Transverse colon (tissue), 4 donors: ENCODE measurements at regions not wholly inside any gene's neighbourhood (a gene's known extent, or its start where the extent isn't known, plus 50 kb on each side); places are given as distances from the start of the nearest gene placed in this dataset.

ENCODE experiments used
- DNase-seq: peaks from one replicate; pipeline ENCODE4 v3.0.0-alpha.2; 2019
- H3K27ac ChIP-seq, 4 donors: fragments of 200-600 bp; sonication (generic); 2 replicates each; pipeline ENCODE4 v1.5.1; 2016 to 2018; ENCODE audit warnings: inconsistent platforms in 4 of 4
- H3K27me3 ChIP-seq: fragments of 200-600 bp; sonication (generic); 2 replicates; pipeline ENCODE4 v1.5.1; 2017; ENCODE audit warnings: inconsistent platforms
- H3K36me3 ChIP-seq, 4 donors: fragments of 200-600 bp; sonication (generic); 2 replicates each; pipeline ENCODE4 v1.5.1; 2017 to 2019; ENCODE audit warnings: inconsistent platforms in 4 of 4
- H3K4me1 ChIP-seq, 4 donors: fragments of 200-600 bp; sonication (generic); 2 replicates each; pipeline ENCODE4 v1.5.1; 2017 to 2020; ENCODE audit warnings: inconsistent platforms in 4 of 4
- H3K4me3 ChIP-seq, 4 donors: fragments of 200-600 bp; sonication (generic); 1 replicate in 1 of 4; 2 replicates in 3 of 4; pipeline versions ENCODE4 v1.5.1 to v1.6.1; 2017 to 2019; ENCODE audit warnings: inconsistent platforms in 4 of 4
- H3K9me3 ChIP-seq, 2 donors: fragments of 200-600 bp; sonication (generic); 2 replicates each; pipeline ENCODE4 v1.5.1; 2017 to 2019; ENCODE audit warnings: inconsistent platforms in 2 of 2
- CTCF ChIP-seq, 5 experiments: fragments of 200-600 bp in 3 of 5; fragments of 450-650 bp in 2 of 5; sonication (generic) in 3 of 5; IDR thresholded peaks; 1 replicate in 2 of 5; 2 replicates in 3 of 5; pipeline ENCODE4 v1.5.1; 2016 to 2017; ENCODE audit warnings: antibody characterized with exemption in 5 of 5, inconsistent platforms in 3 of 5, mild to moderate bottlenecking in 2 of 5, moderate library complexity in 1 of 5
- EP300 ChIP-seq: sonication (generic); formaldehyde crosslinking; IDR thresholded peaks from one replicate; pipeline ENCODE4 v1.6.1; 2017; ENCODE audit warnings: antibody characterized with exemption, low read depth
- POLR2A ChIP-seq: fragments of 450-650 bp; IDR thresholded peaks from one replicate; pipeline ENCODE4 v1.6.1; 2016; ENCODE audit warnings: antibody characterized with exemption, mild to moderate bottlenecking, moderate library complexity
- POLR2AphosphoS5 ChIP-seq, 3 donors: sonication (generic); formaldehyde crosslinking; IDR thresholded peaks; one replicate each; pipeline ENCODE4 v1.6.1; 2016; ENCODE audit warnings: antibody characterized with exemption in 3 of 3
- WGBS, 2 donors: methylation state at CpG; one replicate each; pipeline ENCODE4 v1.1.5; 2018; ENCODE audit warnings: low coverage in 1 of 2; 5-methylcytosine and 5-hydroxymethylcytosine counted together
- in situ Hi-C, 4 donors: fragments of 200-750 bp; cut with MboI; loops; one replicate each; pipeline versions ENCODE4 v1.15.0 to v1.15.1; 2017; ENCODE audit warnings: low sequenced_read_pairs in 3 of 4, low pct_ligation_motif_present in 1 of 4, low pct_unique_long_range_greater_than_20kb in 1 of 4
- intact Hi-C: fragments of 100-400 bp; cut with DNase I; formaldehyde crosslinking; loops from one replicate; pipeline ENCODE4 v1.15.1; 2023; ENCODE audit warnings: low total_unique reads

- Histone ChIP-seq H3K4me3 (no peak overlapping the region), H3K9me3 (no peaks in the 10 kb centered on the region), H3K27ac (no peak overlapping the region), H3K27me3 (peaks cover 12% of the 10 kb centered on the region), H3K4me1 (no peaks in the 10 kb centered on the region), H3K36me3 (no peaks in the 10 kb centered on the region)
- intact Hi-C loops (no loop called here), in situ Hi-C loops (no loop called here)
- no peak for TF ChIP-seq CTCF (IDR thresholded peaks at IDR 0.05)
- TF ChIP-seq POLR2A: no peak
- TF ChIP-seq EP300: no peak
- no peak for TF ChIP-seq POLR2AphosphoS5 (IDR thresholded peaks at IDR 0.05)
- no peak for DNase-seq
These were observed 343.9 kb upstream of the DNAJC19 start for GRCh38 chr3:181333394-181333793.

DNA sequence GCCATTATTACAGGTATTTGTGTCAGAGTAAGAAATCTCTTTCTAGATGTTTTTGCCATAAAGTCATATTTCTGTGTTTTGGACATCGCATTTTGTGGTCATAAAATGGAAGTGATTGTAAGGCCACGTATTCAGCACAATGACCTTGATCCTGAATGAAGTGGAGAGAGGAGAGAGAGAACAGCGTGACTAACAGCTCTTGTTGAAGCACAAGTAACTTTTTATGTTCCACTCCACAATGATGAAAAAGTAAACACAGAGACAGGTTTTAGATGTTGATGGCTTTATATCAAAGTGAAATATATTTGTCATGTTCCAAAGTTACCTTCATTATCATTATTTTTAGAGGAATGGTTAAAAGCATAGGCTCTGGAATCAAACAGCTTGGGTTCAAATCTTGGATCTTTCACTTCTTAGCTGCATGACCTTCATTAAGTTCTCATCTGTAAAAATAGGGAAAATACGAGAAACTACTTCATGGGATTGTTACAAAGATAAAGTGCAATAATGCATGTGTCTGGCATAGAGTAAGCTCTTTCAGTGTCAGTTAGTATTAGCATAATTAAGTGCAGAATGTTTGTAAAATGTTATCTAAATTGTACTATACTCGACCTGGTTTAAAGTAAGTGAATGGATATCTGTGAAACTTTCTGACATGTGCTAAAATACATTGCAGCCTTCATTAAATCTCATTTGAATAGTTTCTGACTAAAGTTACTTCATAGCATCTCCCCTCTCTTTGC lies 341.5 kb upstream of the DNAJC19 start:
- DNase-seq: no peak
- in situ Hi-C loops (no loop called here), intact Hi-C loops (no loop called here)
- H3K9me3 ChIP-seq: no peaks in the 10 kb centered on the region
- no peak overlapping the region for H3K4me3 ChIP-seq
- no peaks in the 10 kb centered on the region for H3K36me3 ChIP-seq
- H3K27me3 ChIP-seq: peaks cover 12% of the 10 kb centered on the region
- TF ChIP-seq CTCF (IDR thresholded peaks at IDR 0.05) (no peak), POLR2A (no peak), EP300 (no peak), POLR2AphosphoS5 (IDR thresholded peaks at IDR 0.05) (no peak)
- H3K4me1 ChIP-seq: no peaks in the 10 kb centered on the region
- WGBS, 2 donors: 37 to 40% methylated on average over 5 of the region's 5 CpGs
- H3K27ac ChIP-seq: no peak overlapping the region

DNA sequence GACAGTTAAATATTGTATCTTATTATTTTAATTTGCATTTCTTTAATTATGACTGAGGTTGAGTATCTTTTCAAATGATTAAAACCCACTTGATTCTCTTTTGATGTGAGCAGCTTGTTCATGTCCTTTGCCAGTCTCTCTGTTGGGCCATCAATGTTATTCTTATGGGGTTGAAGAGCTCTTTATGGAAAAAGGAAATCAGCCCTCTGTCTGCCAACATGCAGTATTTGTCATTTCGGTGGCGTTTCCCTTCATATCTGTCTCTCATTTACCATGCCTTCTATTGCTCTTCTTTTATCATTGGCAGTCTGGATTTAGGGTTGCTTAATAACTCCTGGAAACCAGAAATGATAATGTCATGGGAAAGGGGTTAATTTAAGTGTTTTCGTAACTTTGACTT lies 340.7 kb upstream of the DNAJC19 start:
- intact Hi-C loops: no loop called here
- Histone ChIP-seq H3K9me3 (no peaks in the 10 kb centered on the region), H3K36me3 (no peaks in the 10 kb centered on the region), H3K27ac (no peak overlapping the region), H3K4me1 (no peaks in the 10 kb centered on the region), H3K4me3 (no peak overlapping the region), H3K27me3 (peaks cover 12% of the 10 kb centered on the region)
- no peak for DNase-seq
- 41 to 73% methylated on average over 3 of the region's 3 CpGs for WGBS, 2 donors
- in situ Hi-C loops: no loop called here
- no peak for TF ChIP-seq EP300
- TF ChIP-seq CTCF (IDR thresholded peaks at IDR 0.05): no peak
- no peak for TF ChIP-seq POLR2AphosphoS5 (IDR thresholded peaks at IDR 0.05)
- no peak for TF ChIP-seq POLR2A

GRCh38 chr3:181329024-181329423 lies 339.5 kb upstream of the DNAJC19 start:
- TF ChIP-seq POLR2AphosphoS5 (IDR thresholded peaks at IDR 0.05) (no peak), CTCF (IDR thresholded peaks at IDR 0.05) (no peak), POLR2A (no peak), EP300 (no peak)
- no peak for DNase-seq
- H3K4me3 ChIP-seq: no peak overlapping the region
- peaks cover 12% of the 10 kb centered on the region for H3K27me3 ChIP-seq
- 34 to 37% methylated on average over 2 of the region's 2 CpGs for WGBS, 2 donors
- intact Hi-C loops: no loop called here
- H3K36me3 ChIP-seq: no peaks in the 10 kb centered on the region
- H3K9me3 ChIP-seq: no peaks in the 10 kb centered on the region
- in situ Hi-C loops: no loop called here
- no peak overlapping the region for H3K27ac ChIP-seq
- no peaks in the 10 kb centered on the region for H3K4me1 ChIP-seq
